ENCODE measurements at regions not wholly inside any gene's neighbourhood (a gene's known extent, or its start where the extent isn't known, plus 50 kb on each side); places are given as distances from the start of the nearest gene placed in this dataset.

DNA sequence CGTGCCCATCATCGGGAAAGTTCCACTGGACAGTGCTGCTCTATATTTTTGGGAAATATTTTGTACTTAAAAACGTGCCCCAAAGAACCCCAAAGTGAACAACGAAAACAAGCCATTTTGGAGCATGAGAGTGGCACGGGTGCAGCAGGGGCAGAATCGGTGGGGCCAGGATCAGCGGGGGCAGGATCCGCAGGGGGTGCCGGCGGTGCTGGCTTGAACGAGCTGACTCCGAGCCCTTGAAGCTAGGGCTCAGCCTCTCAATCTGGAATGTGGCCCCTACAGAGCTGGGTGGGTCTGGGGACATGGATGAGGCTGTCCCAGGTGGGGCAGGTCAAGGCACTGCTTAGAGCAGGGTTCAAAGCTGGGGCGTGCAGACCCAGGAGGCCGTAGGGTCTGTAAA lies 104.7 kb upstream of the COL5A1 start:
- TF ChIP-seq CTCF (IDR thresholded peaks at IDR 0.05): no peak
- TF ChIP-seq POLR2A (IDR thresholded peaks at IDR 0.05): no peak
- TF ChIP-seq EP300 (IDR thresholded peaks at IDR 0.05): no peak
